Jurkat, Clone E6-1 (cell line): ENCODE measurements at regions not wholly inside any gene's neighbourhood (a gene's known extent, or its start where the extent isn't known, plus 50 kb on each side); places are given as distances from the start of the nearest gene placed in this dataset.
"Not testable (repeated sequence)": the region's sequence is repeated elsewhere in the genome, so short reads cannot be mapped to it uniquely, and the experiment has no call there.

Experiments used
- DNase-seq: peaks from one replicate; pipeline ENCODE4 v3.0.0-alpha.2; 2011; ENCODE audit warnings: low read depth, low spot score
- H3K4me3 ChIP-seq: 2 replicates; pipeline ENCODE4 v1.5.1; 2011; ENCODE audit warnings: mild to moderate bottlenecking, low read length, control low read depth, moderate library complexity

GRCh38 chr9:87040410-87041009 is 93.2 kb upstream of the GAS1 start:
- DNase-seq = no peak
- H3K4me3 ChIP-seq = no peak overlapping the region

- not testable (repeated sequence) for DNase-seq, H3K4me3 ChIP-seq
Measured at GRCh38 chr9:87041553-87042235, 94.4 kb upstream of the GAS1 start.

- DNase-seq = not testable (repeated sequence)
Measured at GRCh38 chr9:87049929-87050608, 102.8 kb upstream of the GAS1 start.

GRCh38 chr9:87054999-87055686 is 107.8 kb upstream of the GAS1 start:
- H3K4me3 ChIP-seq = no peak overlapping the region
- DNase-seq = no peak

More at GRCh38 chr9:87049929-87050608, 102.8 kb upstream of the GAS1 start:
- not testable (repeated sequence) for H3K4me3 ChIP-seq

- no peak overlapping the region for H3K4me3 ChIP-seq
- DNase-seq = no peak
Measured at GRCh38 chr9:87059772-87060171, 112.5 kb upstream of the GAS1 start.

GRCh38 chr9:87062746-87063145 is 115.4 kb upstream of the GAS1 start:
- no peak for DNase-seq
- no peak overlapping the region for H3K4me3 ChIP-seq

GRCh38 chr9:87063246-87063645 is 115.9 kb upstream of the GAS1 start:
- DNase-seq = no peak
- H3K4me3 ChIP-seq = no peak overlapping the region

- DNase-seq = no peak
- H3K4me3 ChIP-seq = no peak overlapping the region
Measured at GRCh38 chr9:87063871-87064270, 116.6 kb upstream of the GAS1 start.

GRCh38 chr9:87064311-87064710 is 117.0 kb upstream of the GAS1 start:
- H3K4me3 ChIP-seq = no peak overlapping the region
- no peak for DNase-seq

GRCh38 chr9:87065981-87066380 is 118.7 kb upstream of the GAS1 start:
- H3K4me3 ChIP-seq = no peak overlapping the region
- no peak for DNase-seq

GRCh38 chr9:87067426-87067825 is 120.1 kb upstream of the GAS1 start:
- no peak overlapping the region for H3K4me3 ChIP-seq
- DNase-seq = no peak

GRCh38 chr9:87068177-87068840 is 121.0 kb upstream of the GAS1 start:
- no peak for DNase-seq
- no peak overlapping the region for H3K4me3 ChIP-seq

- H3K4me3 ChIP-seq = no peak overlapping the region
- no peak for DNase-seq
Measured at GRCh38 chr9:87069690-87070089, 122.4 kb upstream of the GAS1 start.

GRCh38 chr9:87070336-87070735 is 123.0 kb upstream of the GAS1 start:
- no peak for DNase-seq
- H3K4me3 ChIP-seq = no peak overlapping the region

- no peak overlapping the region for H3K4me3 ChIP-seq
- no peak for DNase-seq
Measured at GRCh38 chr9:87071473-87071872, 124.2 kb upstream of the GAS1 start.

- no peak overlapping the region for H3K4me3 ChIP-seq
- DNase-seq = no peak
Measured at GRCh38 chr9:87073692-87074091, 126.4 kb upstream of the GAS1 start.

GRCh38 chr9:87075537-87075936 is 128.2 kb upstream of the GAS1 start:
- no peak for DNase-seq
- no peak overlapping the region for H3K4me3 ChIP-seq

GRCh38 chr9:87076825-87077224 is 129.5 kb upstream of the GAS1 start:
- no peak for DNase-seq
- no peak overlapping the region for H3K4me3 ChIP-seq

GRCh38 chr9:87077986-87078385 is 130.7 kb upstream of the GAS1 start:
- H3K4me3 ChIP-seq = no peak overlapping the region
- no peak for DNase-seq
